OCI-LY3 (cell line): ENCODE measurements at regions not wholly inside any gene's neighbourhood (a gene's known extent, or its start where the extent isn't known, plus 50 kb on each side); places are given as distances from the start of the nearest gene placed in this dataset.

Experiments used
- H2AFZ ChIP-seq: fragments of 200-600, 300-600 bp; shearing (Covaris generic); 2 replicates; pipeline ENCODE4 v1.6.0; 2014; ENCODE audit warnings: antibody characterized with exemption, low read depth, low read length
- H3K27ac ChIP-seq: fragments of 200-600, 300-600 bp; sonication (generic); 2 replicates; pipeline ENCODE4 v1.5.1; 2014; ENCODE audit warnings: mild to moderate bottlenecking, low read length, moderate library complexity, mixed read lengths
- H3K27me3 ChIP-seq: fragments of 200-600, 300-600 bp; sonication (generic); 2 replicates; pipeline ENCODE4 v1.6.1; 2014; ENCODE audit warnings: low read depth, low read length, mixed read lengths
- H3K36me3 ChIP-seq: fragments of 200-600, 300-600 bp; sonication (generic); replicated peaks from 2 replicates; pipeline ENCODE3; 2014; ENCODE audit warnings: low read depth, low read length, mixed read lengths
- H3K4me1 ChIP-seq: fragments of 300-600, 200-600 bp; sonication (generic); 2 replicates; pipeline ENCODE4 v1.6.1; 2014; ENCODE audit warnings: low read length, mixed read lengths
- H3K4me2 ChIP-seq: fragments of 200-600, 300-600 bp; sonication (generic); 2 replicates; pipeline ENCODE4 v1.6.1; 2014; ENCODE audit warnings: low read length, mixed read lengths
- H3K4me3 ChIP-seq: fragments of 300-600, 200-600 bp; sonication (generic); 2 replicates; pipeline ENCODE4 v1.5.1; 2014; ENCODE audit warnings: antibody characterized with exemption, mild to moderate bottlenecking, low read length, moderate library complexity
- H3K79me2 ChIP-seq: fragments of 300-600, 200-600 bp; shearing (Covaris generic); 2 replicates; pipeline ENCODE4 v1.6.1; 2014; ENCODE audit warnings: mild to moderate bottlenecking, low read length, mixed read lengths
- H3K9ac ChIP-seq: fragments of 300-600, 200-600 bp; shearing (Covaris generic); 2 replicates; pipeline ENCODE4 v1.6.0; 2014; ENCODE audit warnings: mild to moderate bottlenecking, low read length, moderate library complexity
- H3K9me3 ChIP-seq: fragments of 200-600, 300-600 bp; shearing (Covaris generic); 2 replicates; pipeline ENCODE4 v1.6.1; 2014; ENCODE audit warnings: low read length, mixed read lengths; ENCODE audit not compliant: insufficient read depth
- H4K20me1 ChIP-seq: fragments of 200-600, 300-600 bp; sonication (generic); 2 replicates; pipeline ENCODE4 v1.6.1; 2016; ENCODE audit warnings: low read length, mixed read lengths; ENCODE audit not compliant: insufficient read depth
- CTCF ChIP-seq: fragments of 200-600, 300-600 bp; sonication (generic); IDR thresholded peaks from 2 replicates; pipeline ENCODE4 v1.5.1; 2014; ENCODE audit warnings: antibody characterized with exemption, low read length, low read depth
- EZH2phosphoT487 ChIP-seq: fragments of 200-600 bp; shearing (Covaris generic); IDR thresholded peaks from 2 replicates; pipeline ENCODE4 v1.6.1; 2018; ENCODE audit warnings: antibody characterized with exemption, mixed run types, low read depth

GRCh38 chr10:120174491-120174890 lies 282.0 kb downstream of the SEC23IP start:
- Histone ChIP-seq H3K36me3 (no peaks in the 10 kb centered on the region), H2AFZ (no peak overlapping the region), H3K9me3 (no peaks in the 10 kb centered on the region), H3K4me2 (no peak overlapping the region), H3K9ac (no peak overlapping the region), H3K27me3 (no peaks in the 10 kb centered on the region), H3K4me1 (no peaks in the 10 kb centered on the region), H3K27ac (no peak overlapping the region), H3K79me2 (no peaks in the 10 kb centered on the region), H4K20me1 (no peaks in the 10 kb centered on the region), H3K4me3 (no peak overlapping the region)
- no peak for TF ChIP-seq CTCF
- TF ChIP-seq EZH2phosphoT487: no peak

GRCh38 chr10:120177330-120177729 lies 279.7 kb upstream of the PLPP4 start:
- H3K27ac ChIP-seq: no peak overlapping the region
- no peaks in the 10 kb centered on the region for H3K36me3 ChIP-seq
- no peaks in the 10 kb centered on the region for H3K27me3 ChIP-seq
- no peaks in the 10 kb centered on the region for H3K9me3 ChIP-seq
- no peak overlapping the region for H3K4me2 ChIP-seq
- no peak overlapping the region for H3K9ac ChIP-seq
- H3K79me2 ChIP-seq: no peaks in the 10 kb centered on the region
- no peak overlapping the region for H3K4me3 ChIP-seq
- no peak for TF ChIP-seq EZH2phosphoT487
- H3K4me1 ChIP-seq: no peaks in the 10 kb centered on the region
- H4K20me1 ChIP-seq: no peaks in the 10 kb centered on the region
- no peak overlapping the region for H2AFZ ChIP-seq

GRCh38 chr10:120180160-120180559 lies 276.9 kb upstream of the PLPP4 start:
- Histone ChIP-seq H3K79me2 (no peaks in the 10 kb centered on the region), H3K4me1 (no peaks in the 10 kb centered on the region), H4K20me1 (no peaks in the 10 kb centered on the region), H3K27me3 (no peaks in the 10 kb centered on the region), H3K9me3 (no peaks in the 10 kb centered on the region), H3K9ac (no peak overlapping the region), H3K27ac (no peak overlapping the region), H3K4me3 (no peak overlapping the region), H2AFZ (no peak overlapping the region), H3K36me3 (no peaks in the 10 kb centered on the region), H3K4me2 (no peak overlapping the region)
- TF ChIP-seq EZH2phosphoT487 (no peak), CTCF (no peak)

GRCh38 chr10:120181154-120181553 lies 275.9 kb upstream of the PLPP4 start:
- Histone ChIP-seq H3K4me3 (no peak overlapping the region), H3K9ac (no peak overlapping the region), H3K36me3 (no peaks in the 10 kb centered on the region), H3K27ac (no peak overlapping the region), H3K79me2 (no peaks in the 10 kb centered on the region), H3K4me1 (no peaks in the 10 kb centered on the region), H4K20me1 (no peaks in the 10 kb centered on the region), H2AFZ (no peak overlapping the region), H3K27me3 (no peaks in the 10 kb centered on the region), H3K4me2 (no peak overlapping the region), H3K9me3 (no peaks in the 10 kb centered on the region)
- TF ChIP-seq CTCF (no peak), EZH2phosphoT487 (no peak)

- Histone ChIP-seq H3K27ac (no peak overlapping the region), H4K20me1 (no peaks in the 10 kb centered on the region), H3K79me2 (no peaks in the 10 kb centered on the region), H2AFZ (no peak overlapping the region), H3K4me2 (no peak overlapping the region), H3K9me3 (no peaks in the 10 kb centered on the region), H3K9ac (no peak overlapping the region), H3K4me3 (no peak overlapping the region), H3K36me3 (no peaks in the 10 kb centered on the region), H3K27me3 (no peaks in the 10 kb centered on the region), H3K4me1 (no peaks in the 10 kb centered on the region)
- TF ChIP-seq CTCF (no peak), EZH2phosphoT487 (no peak)
Observed at GRCh38 chr10:120182431-120182830, 274.6 kb upstream of the PLPP4 start.
